OCI-LY3 (cell line): ENCODE measurements at regions not wholly inside any gene's neighbourhood (a gene's known extent, or its start where the extent isn't known, plus 50 kb on each side); places are given as distances from the start of the nearest gene placed in this dataset.
"Not testable (repeated sequence)": the region's sequence is repeated elsewhere in the genome, so short reads cannot be mapped to it uniquely, and the experiment has no call there.

Experiments
- H2AFZ ChIP-seq: fragments of 200-600, 300-600 bp; shearing (Covaris generic); 2 replicates; pipeline ENCODE4 v1.6.0; 2014; ENCODE audit warnings: antibody characterized with exemption, low read depth, low read length
- H3K27ac ChIP-seq: fragments of 200-600, 300-600 bp; sonication (generic); 2 replicates; pipeline ENCODE4 v1.5.1; 2014; ENCODE audit warnings: mild to moderate bottlenecking, low read length, moderate library complexity, mixed read lengths
- H3K27me3 ChIP-seq: fragments of 200-600, 300-600 bp; sonication (generic); 2 replicates; pipeline ENCODE4 v1.6.1; 2014; ENCODE audit warnings: low read depth, low read length, mixed read lengths
- H3K36me3 ChIP-seq: fragments of 200-600, 300-600 bp; sonication (generic); replicated peaks from 2 replicates; pipeline ENCODE3; 2014; ENCODE audit warnings: low read depth, low read length, mixed read lengths
- H3K4me1 ChIP-seq: fragments of 300-600, 200-600 bp; sonication (generic); 2 replicates; pipeline ENCODE4 v1.6.1; 2014; ENCODE audit warnings: low read length, mixed read lengths
- H3K4me2 ChIP-seq: fragments of 200-600, 300-600 bp; sonication (generic); 2 replicates; pipeline ENCODE4 v1.6.1; 2014; ENCODE audit warnings: low read length, mixed read lengths
- H3K4me3 ChIP-seq: fragments of 300-600, 200-600 bp; sonication (generic); 2 replicates; pipeline ENCODE4 v1.5.1; 2014; ENCODE audit warnings: antibody characterized with exemption, mild to moderate bottlenecking, low read length, moderate library complexity
- H3K79me2 ChIP-seq: fragments of 300-600, 200-600 bp; shearing (Covaris generic); 2 replicates; pipeline ENCODE4 v1.6.1; 2014; ENCODE audit warnings: mild to moderate bottlenecking, low read length, mixed read lengths
- H3K9ac ChIP-seq: fragments of 300-600, 200-600 bp; shearing (Covaris generic); 2 replicates; pipeline ENCODE4 v1.6.0; 2014; ENCODE audit warnings: mild to moderate bottlenecking, low read length, moderate library complexity
- H3K9me3 ChIP-seq: fragments of 200-600, 300-600 bp; shearing (Covaris generic); 2 replicates; pipeline ENCODE4 v1.6.1; 2014; ENCODE audit warnings: low read length, mixed read lengths; ENCODE audit not compliant: insufficient read depth
- H4K20me1 ChIP-seq: fragments of 200-600, 300-600 bp; sonication (generic); 2 replicates; pipeline ENCODE4 v1.6.1; 2016; ENCODE audit warnings: low read length, mixed read lengths; ENCODE audit not compliant: insufficient read depth
- CTCF ChIP-seq: fragments of 200-600, 300-600 bp; sonication (generic); IDR thresholded peaks from 2 replicates; pipeline ENCODE4 v1.5.1; 2014; ENCODE audit warnings: antibody characterized with exemption, low read length, low read depth
- EZH2phosphoT487 ChIP-seq: fragments of 200-600 bp; shearing (Covaris generic); IDR thresholded peaks from 2 replicates; pipeline ENCODE4 v1.6.1; 2018; ENCODE audit warnings: antibody characterized with exemption, mixed run types, low read depth

DNA sequence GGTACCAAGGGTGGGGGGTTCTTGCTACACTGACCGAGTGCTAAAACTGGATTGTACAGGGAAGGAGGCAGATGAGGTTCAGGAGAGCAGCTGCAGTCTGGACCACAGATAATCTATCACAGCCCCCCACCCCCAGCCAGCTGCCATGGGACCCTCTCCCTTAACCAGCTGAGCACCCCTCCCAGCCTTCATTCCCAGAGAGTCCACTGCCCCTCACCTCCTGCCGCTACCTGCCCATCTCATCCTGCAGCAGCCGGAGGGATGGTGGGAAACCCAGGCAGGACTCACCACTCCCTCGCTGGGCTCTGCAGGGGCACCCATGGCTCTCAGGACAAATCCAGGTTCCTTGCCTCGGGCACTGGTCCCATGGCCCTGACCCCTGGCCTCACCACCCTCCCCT is 66.7 kb downstream of the MRPL36 start:
- Histone ChIP-seq H2AFZ (no peak overlapping the region), H3K79me2 (no peaks in the 10 kb centered on the region), H3K27ac (no peak overlapping the region), H3K27me3 (no peaks in the 10 kb centered on the region), H4K20me1 (no peaks in the 10 kb centered on the region), H3K36me3 (no peaks in the 10 kb centered on the region), H3K4me3 (no peak overlapping the region), H3K4me1 (no peaks in the 10 kb centered on the region), H3K4me2 (no peak overlapping the region), H3K9me3 (no peaks in the 10 kb centered on the region), H3K9ac (no peak overlapping the region)
- TF ChIP-seq EZH2phosphoT487 (no peak), CTCF (no peak)

GRCh38 chr5:1732238-1732941 is 67.2 kb downstream of the MRPL36 start:
- H3K27me3 ChIP-seq = no peaks in the 10 kb centered on the region
- no peak overlapping the region for H3K4me2 ChIP-seq
- no peak overlapping the region for H2AFZ ChIP-seq
- H3K4me1 ChIP-seq = no peaks in the 10 kb centered on the region
- no peaks in the 10 kb centered on the region for H3K79me2 ChIP-seq
- no peak overlapping the region for H3K4me3 ChIP-seq
- no peak overlapping the region for H3K9ac ChIP-seq
- no peaks in the 10 kb centered on the region for H3K9me3 ChIP-seq
- no peaks in the 10 kb centered on the region for H3K36me3 ChIP-seq
- TF ChIP-seq CTCF = no peak
- TF ChIP-seq EZH2phosphoT487 = no peak
- no peaks in the 10 kb centered on the region for H4K20me1 ChIP-seq
- no peak overlapping the region for H3K27ac ChIP-seq

- not testable (repeated sequence) for H3K4me2 ChIP-seq, H3K9me3 ChIP-seq, H3K4me3 ChIP-seq, H3K36me3 ChIP-seq, H2AFZ ChIP-seq, H4K20me1 ChIP-seq, H3K27me3 ChIP-seq, H3K79me2 ChIP-seq, H3K4me1 ChIP-seq, H3K27ac ChIP-seq, H3K9ac ChIP-seq
Observed at GRCh38 chr5:1731855-1732237, 67.8 kb downstream of the MRPL36 start.

DNA sequence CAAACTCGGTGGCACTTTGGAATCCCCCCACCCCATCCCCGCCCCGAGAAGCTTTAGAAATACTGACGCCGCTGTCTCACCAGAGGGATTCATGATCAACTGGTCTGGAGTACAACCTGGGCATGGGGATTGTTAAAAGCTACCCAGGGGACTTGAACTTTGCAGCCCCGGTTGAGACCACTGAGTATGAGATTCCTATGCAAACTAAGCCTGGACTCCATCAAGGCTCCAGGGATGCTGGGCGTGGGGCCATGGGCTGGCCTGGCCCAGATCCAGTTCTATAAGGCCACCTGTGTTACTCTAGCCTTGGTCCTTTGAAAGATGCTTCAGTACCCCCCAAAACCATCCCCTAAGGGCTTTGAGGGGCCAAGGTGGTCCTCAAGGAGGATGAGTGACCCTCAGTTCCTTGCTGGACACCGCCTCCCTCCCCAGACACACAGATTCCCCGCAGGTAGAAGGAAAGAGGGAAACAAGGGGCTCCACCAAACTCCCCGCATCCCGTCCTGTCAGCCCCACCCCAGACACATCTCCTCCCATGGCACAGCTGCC is 68.5 kb downstream of the MRPL36 start:
- no peak overlapping the region for H2AFZ ChIP-seq
- no peaks in the 10 kb centered on the region for H3K27me3 ChIP-seq
- no peaks in the 10 kb centered on the region for H3K79me2 ChIP-seq
- H4K20me1 ChIP-seq = no peaks in the 10 kb centered on the region
- no peak for TF ChIP-seq CTCF
- no peak for TF ChIP-seq EZH2phosphoT487
- no peak overlapping the region for H3K27ac ChIP-seq
- no peak overlapping the region for H3K4me2 ChIP-seq
- no peaks in the 10 kb centered on the region for H3K9me3 ChIP-seq
- no peaks in the 10 kb centered on the region for H3K36me3 ChIP-seq
- no peak overlapping the region for H3K4me3 ChIP-seq
- H3K4me1 ChIP-seq = no peaks in the 10 kb centered on the region
- H3K9ac ChIP-seq = no peak overlapping the region
